ENCODE measurements at regions not wholly inside any gene's neighbourhood (a gene's known extent, or its start where the extent isn't known, plus 50 kb on each side); places are given as distances from the start of the nearest gene placed in this dataset.
"Not testable (repeated sequence)": the region's sequence is repeated elsewhere in the genome, so short reads cannot be mapped to it uniquely, and the experiment has no call there.

DNA sequence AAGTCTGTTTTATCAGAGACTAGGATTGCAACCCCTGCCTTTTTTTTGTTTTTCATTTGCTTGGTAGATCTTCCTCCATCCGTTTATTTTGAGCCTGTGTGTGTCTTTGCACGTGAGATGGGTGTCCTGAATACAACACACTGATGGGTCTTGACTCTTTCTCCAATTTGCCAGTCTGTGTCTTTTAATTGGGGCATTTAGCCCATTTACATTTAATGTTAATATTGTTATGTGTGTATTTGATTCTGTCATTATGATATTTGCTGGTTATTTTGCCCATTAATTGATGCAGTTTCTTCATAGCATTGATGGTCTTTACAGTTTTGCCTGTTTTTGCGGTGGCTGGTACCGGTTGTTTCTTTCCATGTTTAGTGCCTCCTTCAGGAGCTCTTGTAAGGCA lies 116.0 kb upstream of the PALM2AKAP2 start:
- H3K4me1 ChIP-seq (ENCODE audit: control insufficient read depth, insufficient read depth, low read length); H3K79me1 ChIP-seq (ENCODE audit: low read depth in 1 of 2, low read length in 2 of 2); H4K5ac ChIP-seq (ENCODE audit: low read depth, low read length); H3K9me3 ChIP-seq (ENCODE audit: control insufficient read depth, insufficient read depth, low read length); ATAC-seq (ENCODE audit: low read depth); H3K4me3 ChIP-seq (ENCODE audit: insufficient read depth, low read depth, low read length); H3K27ac ChIP-seq (ENCODE audit: insufficient read depth, low read length); POLR2A ChIA-PET (ENCODE audit: unreplicated experiment); H2BK15ac ChIP-seq (ENCODE audit: low read depth, low read length); H2AK9ac ChIP-seq (replicated peaks; ENCODE audit: low read depth, low read length, poor library complexity); H3K14ac ChIP-seq (replicated peaks; ENCODE audit: low read depth, low read length); H4K8ac ChIP-seq (ENCODE audit: low read depth in 2 of 2, low read length in 2 of 2); H3K9me1 ChIP-seq (ENCODE audit: insufficient read depth, low read length); CTCF ChIA-PET; intact Hi-C loops (cut with micrococcal nuclease); H2AK5ac ChIP-seq (ENCODE audit: low read depth, low read length); dilution Hi-C loops (cut with HindIII; ENCODE audit: low sequenced_read_pairs, unreplicated experiment); H3K56ac ChIP-seq (ENCODE audit: extremely low read depth, insufficient read depth, low read length); H3K27me3 ChIP-seq (ENCODE audit: control insufficient read depth, insufficient read depth, low read length); H3K9ac ChIP-seq (ENCODE audit: low read depth, low read length); H4K91ac ChIP-seq (ENCODE audit: insufficient read depth, low read depth, low read length); DNase-seq; BruUV-seq (replicated peaks); H3K36me3 ChIP-seq (ENCODE audit: control insufficient read depth, insufficient read depth, low read length); H3K4ac ChIP-seq (ENCODE audit: low read depth, low read length); H3K4me2 ChIP-seq (ENCODE audit: low read depth, low read length); H2BK5ac ChIP-seq (ENCODE audit: low read depth, low read length, poor library complexity, severe bottlenecking); H3K18ac ChIP-seq (ENCODE audit: low read depth, low read length); H2AFZ ChIP-seq (replicated peaks; ENCODE audit: low read length, poor library complexity); H2BK120ac ChIP-seq (ENCODE audit: low read depth, low read length); in situ Hi-C loops (cut with MboI; ENCODE audit: low sequenced_read_pairs); H2BK20ac ChIP-seq (ENCODE audit: low read depth, low read length); H4K20me1 ChIP-seq (ENCODE audit: insufficient read depth, low read length); H3K23ac ChIP-seq (ENCODE audit: low read depth, low read length): not testable (repeated sequence)
- 0% methylated on average over 1 of the region's 4 CpGs; no CpG with 5 or more reads in 1 of the 2 experiments for WGBS, 2 experiments (ENCODE audit: extremely low coverage in 2 of 2, insufficient read length in 1 of 2)

DNA sequence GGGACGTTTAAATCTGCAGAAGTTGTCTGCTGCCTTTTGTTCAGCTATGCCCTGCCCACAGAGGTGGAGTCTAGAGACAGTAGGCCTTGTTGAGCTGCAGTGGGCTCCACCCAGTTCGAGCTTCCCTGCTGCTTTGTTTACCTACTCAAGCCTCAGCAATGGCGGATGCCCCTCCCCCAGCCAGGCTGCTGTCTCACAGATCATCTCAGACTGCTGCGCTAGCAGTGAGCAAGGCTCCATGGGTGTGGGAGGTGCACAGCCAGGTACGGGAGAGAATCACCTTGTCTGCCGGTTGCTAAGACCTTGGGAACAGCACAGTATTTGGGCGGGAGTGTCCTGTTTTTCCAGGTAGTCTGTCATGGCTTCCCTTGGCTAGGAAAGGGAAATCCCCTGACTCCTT lies 114.3 kb upstream of the PALM2AKAP2 start:
- H2BK5ac ChIP-seq (ENCODE audit: low read depth, low read length, poor library complexity, severe bottlenecking); H3K4me2 ChIP-seq (ENCODE audit: low read depth, low read length); H3K9me3 ChIP-seq (ENCODE audit: control insufficient read depth, insufficient read depth, low read length); dilution Hi-C loops (cut with HindIII; ENCODE audit: low sequenced_read_pairs, unreplicated experiment); H2BK20ac ChIP-seq (ENCODE audit: low read depth, low read length); POLR2A ChIA-PET (ENCODE audit: unreplicated experiment); H3K4ac ChIP-seq (ENCODE audit: low read depth, low read length); H3K4me1 ChIP-seq (ENCODE audit: control insufficient read depth, insufficient read depth, low read length); H3K4me3 ChIP-seq (ENCODE audit: insufficient read depth, low read depth, low read length); H2BK15ac ChIP-seq (ENCODE audit: low read depth, low read length); H3K9ac ChIP-seq (ENCODE audit: low read depth, low read length); H3K27me3 ChIP-seq (ENCODE audit: control insufficient read depth, insufficient read depth, low read length); in situ Hi-C loops (cut with MboI; ENCODE audit: low sequenced_read_pairs); DNase-seq; H4K91ac ChIP-seq (ENCODE audit: insufficient read depth, low read depth, low read length); H3K18ac ChIP-seq (ENCODE audit: low read depth, low read length); H3K56ac ChIP-seq (ENCODE audit: extremely low read depth, insufficient read depth, low read length); H4K8ac ChIP-seq (ENCODE audit: low read depth in 2 of 2, low read length in 2 of 2); H3K79me1 ChIP-seq (ENCODE audit: low read depth in 1 of 2, low read length in 2 of 2); CTCF ChIA-PET; H3K9me1 ChIP-seq (ENCODE audit: insufficient read depth, low read length); BruUV-seq (replicated peaks); H3K27ac ChIP-seq (ENCODE audit: insufficient read depth, low read length); H2AK9ac ChIP-seq (replicated peaks; ENCODE audit: low read depth, low read length, poor library complexity); H3K14ac ChIP-seq (replicated peaks; ENCODE audit: low read depth, low read length); H2BK120ac ChIP-seq (ENCODE audit: low read depth, low read length); H4K5ac ChIP-seq (ENCODE audit: low read depth, low read length); H3K23ac ChIP-seq (ENCODE audit: low read depth, low read length); H4K20me1 ChIP-seq (ENCODE audit: insufficient read depth, low read length); intact Hi-C loops (cut with micrococcal nuclease); H2AFZ ChIP-seq (replicated peaks; ENCODE audit: low read length, poor library complexity); ATAC-seq (ENCODE audit: low read depth); H3K36me3 ChIP-seq (ENCODE audit: control insufficient read depth, insufficient read depth, low read length); H2AK5ac ChIP-seq (ENCODE audit: low read depth, low read length): not testable (repeated sequence)
- 14% methylated on average over 2 of the region's 7 CpGs; no CpG with 5 or more reads in 1 of the 2 experiments for WGBS, 2 experiments (ENCODE audit: extremely low coverage in 2 of 2, insufficient read length in 1 of 2)

Data from IMR-90 (cell line).